ENCODE measurements at regions not wholly inside any gene's neighbourhood (a gene's known extent, or its start where the extent isn't known, plus 50 kb on each side); places are given as distances from the start of the nearest gene placed in this dataset.
"Not testable (repeated sequence)": the region's sequence is repeated elsewhere in the genome, so short reads cannot be mapped to it uniquely, and the experiment has no call there.

DNA sequence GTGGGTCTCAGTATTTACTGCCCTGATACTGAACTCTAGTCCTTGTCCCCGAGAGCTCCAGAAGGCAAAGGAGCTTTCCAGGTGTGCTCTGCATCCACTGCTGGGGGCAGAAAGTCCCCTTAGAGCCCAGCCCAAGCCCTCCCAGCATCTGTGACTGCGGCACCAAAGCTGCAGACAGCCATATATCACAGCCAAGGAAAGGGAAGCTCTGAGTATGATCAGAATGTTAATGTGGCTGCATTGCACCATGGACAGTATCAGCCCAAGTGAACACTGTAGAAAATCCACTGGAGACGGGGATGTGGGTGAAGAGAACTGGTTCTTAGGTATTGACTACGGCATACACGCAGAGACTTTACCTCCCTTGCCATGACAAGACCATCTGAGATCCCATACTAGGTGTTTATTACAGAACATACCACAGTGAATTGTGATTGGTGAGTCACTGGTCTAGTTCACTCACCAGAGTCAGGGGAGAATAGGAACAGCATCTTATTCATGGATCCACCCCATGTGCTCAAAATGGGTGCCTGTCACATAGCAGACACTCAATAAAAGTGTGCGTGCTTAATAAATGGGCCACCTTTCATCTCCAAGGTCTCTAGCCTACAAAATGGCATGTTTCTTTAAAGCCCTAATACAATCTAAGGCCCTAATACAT is 170.3 kb downstream of the HHIPL2 start:
- H3K79me2 ChIP-seq (ENCODE audit: low read length) = no peaks in the 10 kb centered on the region
- TF ChIP-seq EZH2 (optimal IDR thresholded peaks at IDR 0.05; ENCODE audit: low read depth, low read length) (no peak), EZH2phosphoT487 (IDR thresholded peaks at IDR 0.05; ENCODE audit: low read length) (no peak)
- TF ChIP-seq, protein P1, sequence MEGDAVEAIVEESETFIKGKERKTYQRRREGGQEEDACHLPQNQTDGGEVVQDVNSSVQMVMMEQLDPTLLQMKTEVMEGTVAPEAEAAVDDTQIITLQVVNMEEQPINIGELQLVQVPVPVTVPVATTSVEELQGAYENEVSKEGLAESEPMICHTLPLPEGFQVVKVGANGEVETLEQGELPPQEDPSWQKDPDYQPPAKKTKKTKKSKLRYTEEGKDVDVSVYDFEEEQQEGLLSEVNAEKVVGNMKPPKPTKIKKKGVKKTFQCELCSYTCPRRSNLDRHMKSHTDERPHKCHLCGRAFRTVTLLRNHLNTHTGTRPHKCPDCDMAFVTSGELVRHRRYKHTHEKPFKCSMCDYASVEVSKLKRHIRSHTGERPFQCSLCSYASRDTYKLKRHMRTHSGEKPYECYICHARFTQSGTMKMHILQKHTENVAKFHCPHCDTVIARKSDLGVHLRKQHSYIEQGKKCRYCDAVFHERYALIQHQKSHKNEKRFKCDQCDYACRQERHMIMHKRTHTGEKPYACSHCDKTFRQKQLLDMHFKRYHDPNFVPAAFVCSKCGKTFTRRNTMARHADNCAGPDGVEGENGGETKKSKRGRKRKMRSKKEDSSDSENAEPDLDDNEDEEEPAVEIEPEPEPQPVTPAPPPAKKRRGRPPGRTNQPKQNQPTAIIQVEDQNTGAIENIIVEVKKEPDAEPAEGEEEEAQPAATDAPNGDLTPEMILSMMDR (IDR thresholded peaks at IDR 0.05; ENCODE audit: low read length) = no peak

DNA sequence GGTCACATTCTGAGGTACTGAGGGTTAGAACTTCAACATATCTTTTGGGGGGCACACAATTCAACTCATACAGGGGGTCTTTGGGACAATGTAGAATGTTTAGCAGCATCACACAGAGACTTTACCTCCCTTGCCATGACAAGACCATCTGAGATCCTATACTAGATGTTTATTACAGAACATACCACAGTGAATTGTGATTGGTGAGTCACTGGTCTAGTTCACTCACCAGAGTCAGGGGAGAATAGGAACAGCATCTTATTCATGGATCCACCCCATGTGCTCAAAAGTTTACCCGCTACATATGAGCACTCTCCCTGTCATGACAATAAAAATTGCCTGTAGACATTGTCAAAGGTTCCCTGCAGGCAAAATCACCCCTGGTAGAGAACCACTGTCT is 171.1 kb downstream of the HHIPL2 start:
- not testable (repeated sequence) for H3K9ac ChIP-seq (ENCODE audit: low read length); H3K79me2 ChIP-seq (ENCODE audit: low read length); H3F3A ChIP-seq (ENCODE audit: insufficient read depth, low read length); H2AFZ ChIP-seq (ENCODE audit: low read length); H3K9me2 ChIP-seq (replicated peaks; ENCODE audit: insufficient read depth, low read length); H4K20me1 ChIP-seq (ENCODE audit: insufficient read depth, low read length); H3K4me3 ChIP-seq (ENCODE audit: low read length); H3K9me3 ChIP-seq (replicated peaks; ENCODE audit: insufficient read depth, low read length); H3K4me1 ChIP-seq (ENCODE audit: low read length); DNase-seq; H3K27ac ChIP-seq (ENCODE audit: low read length); H3K27me3 ChIP-seq (replicated peaks; ENCODE audit: insufficient read depth, low read length); H3K36me3 ChIP-seq (replicated peaks; ENCODE audit: insufficient read depth, low read length); H3K4me2 ChIP-seq (ENCODE audit: low read depth, low read length)

More for the DNA sequence above, 170.3 kb downstream of the HHIPL2 start:
- DNase-seq = no peak
- Histone ChIP-seq H2AFZ (ENCODE audit: low read length) (no peak overlapping the region), H3K9ac (ENCODE audit: low read length) (no peak overlapping the region), H3K27ac (ENCODE audit: low read length) (no peak overlapping the region), H3K9me3 (replicated peaks; ENCODE audit: insufficient read depth, low read length) (no peaks in the 10 kb centered on the region), H3K36me3 (replicated peaks; ENCODE audit: insufficient read depth, low read length) (no peaks in the 10 kb centered on the region), H4K20me1 (ENCODE audit: insufficient read depth, low read length) (no peaks in the 10 kb centered on the region), H3K27me3 (replicated peaks; ENCODE audit: insufficient read depth, low read length) (no peaks in the 10 kb centered on the region), H3K4me3 (ENCODE audit: low read length) (no peak overlapping the region), H3K9me2 (replicated peaks; ENCODE audit: insufficient read depth, low read length) (no peaks in the 10 kb centered on the region), H3K4me1 (ENCODE audit: low read length) (no peaks in the 10 kb centered on the region), H3K4me2 (ENCODE audit: low read depth, low read length) (no peak overlapping the region), H3F3A (ENCODE audit: insufficient read depth, low read length) (no peaks in the 10 kb centered on the region)

GRCh38 chr1:222375701-222376100 is 172.2 kb downstream of the HHIPL2 start:
- H3K4me3 ChIP-seq (ENCODE audit: low read length) = no peak overlapping the region
- no peak overlapping the region for H3K9ac ChIP-seq (ENCODE audit: low read length)
- H3K27ac ChIP-seq (ENCODE audit: low read length) = no peak overlapping the region
- H2AFZ ChIP-seq (ENCODE audit: low read length) = no peak overlapping the region
- H3F3A ChIP-seq (ENCODE audit: insufficient read depth, low read length) = no peaks in the 10 kb centered on the region
- no peaks in the 10 kb centered on the region for H3K36me3 ChIP-seq (replicated peaks; ENCODE audit: insufficient read depth, low read length)
- H4K20me1 ChIP-seq (ENCODE audit: insufficient read depth, low read length) = no peaks in the 10 kb centered on the region
- H3K79me2 ChIP-seq (ENCODE audit: low read length) = no peaks in the 10 kb centered on the region
- H3K4me1 ChIP-seq (ENCODE audit: low read length) = no peaks in the 10 kb centered on the region
- H3K9me3 ChIP-seq (replicated peaks; ENCODE audit: insufficient read depth, low read length) = no peaks in the 10 kb centered on the region
- H3K9me2 ChIP-seq (replicated peaks; ENCODE audit: insufficient read depth, low read length) = no peaks in the 10 kb centered on the region
- DNase-seq = no peak
- TF ChIP-seq EZH2 (optimal IDR thresholded peaks at IDR 0.05; ENCODE audit: low read depth, low read length) (no peak), EZH2phosphoT487 (IDR thresholded peaks at IDR 0.05; ENCODE audit: low read length) (no peak)
- TF ChIP-seq, protein P1 (IDR thresholded peaks at IDR 0.05; ENCODE audit: low read length) = no peak
- H3K4me2 ChIP-seq (ENCODE audit: low read depth, low read length) = no peak overlapping the region
- H3K27me3 ChIP-seq (replicated peaks; ENCODE audit: insufficient read depth, low read length) = no peaks in the 10 kb centered on the region

GRCh38 chr1:222373831-222374602 is 173.9 kb downstream of the HHIPL2 start:
- TF ChIP-seq, protein P1 (IDR thresholded peaks at IDR 0.05; ENCODE audit: low read length) = no peak
- no peak for TF ChIP-seq EZH2 (optimal IDR thresholded peaks at IDR 0.05; ENCODE audit: low read depth, low read length)
- no peak for TF ChIP-seq EZH2phosphoT487 (IDR thresholded peaks at IDR 0.05; ENCODE audit: low read length)
- no peak overlapping the region for H3K9ac ChIP-seq (ENCODE audit: low read length)
- no peak overlapping the region for H3K27ac ChIP-seq (ENCODE audit: low read length)
- no peaks in the 10 kb centered on the region for H3F3A ChIP-seq (ENCODE audit: insufficient read depth, low read length)
- H3K4me1 ChIP-seq (ENCODE audit: low read length) = no peaks in the 10 kb centered on the region
- no peaks in the 10 kb centered on the region for H4K20me1 ChIP-seq (ENCODE audit: insufficient read depth, low read length)
- no peaks in the 10 kb centered on the region for H3K79me2 ChIP-seq (ENCODE audit: low read length)
- H3K4me2 ChIP-seq (ENCODE audit: low read depth, low read length) = no peak overlapping the region
- H3K36me3 ChIP-seq (replicated peaks; ENCODE audit: insufficient read depth, low read length) = no peaks in the 10 kb centered on the region
- no peak overlapping the region for H2AFZ ChIP-seq (ENCODE audit: low read length)
- H3K9me3 ChIP-seq (replicated peaks; ENCODE audit: insufficient read depth, low read length) = no peaks in the 10 kb centered on the region
- no peaks in the 10 kb centered on the region for H3K27me3 ChIP-seq (replicated peaks; ENCODE audit: insufficient read depth, low read length)
- DNase-seq = no peak
- H3K4me3 ChIP-seq (ENCODE audit: low read length) = no peak overlapping the region
- no peaks in the 10 kb centered on the region for H3K9me2 ChIP-seq (replicated peaks; ENCODE audit: insufficient read depth, low read length)
